ENCODE measurements at regions not wholly inside any gene's neighbourhood (a gene's known extent, or its start where the extent isn't known, plus 50 kb on each side); places are given as distances from the start of the nearest gene placed in this dataset.

- no peak for DNase-seq
These were observed 86.6 kb upstream of the C1orf87 start for GRCh38 chr1:60160141-60160540.

GRCh38 chr1:60156371-60156770 lies 82.8 kb upstream of the C1orf87 start:
- no peak for DNase-seq

GRCh38 chr1:60153961-60154360 lies 80.4 kb upstream of the C1orf87 start:
- peak; percentile 9 for DNase-seq

- no peak for DNase-seq
These were observed 79.3 kb upstream of the C1orf87 start for GRCh38 chr1:60152891-60153290.

GRCh38 chr1:60151311-60151710 lies 77.7 kb upstream of the C1orf87 start:
- no peak for DNase-seq

- DNase-seq, result peak; percentile 70
These were observed 75.7 kb upstream of the C1orf87 start for GRCh38 chr1:60149251-60149650.

- no peak for DNase-seq
These were observed 73.3 kb upstream of the C1orf87 start for GRCh38 chr1:60146884-60147283.

GRCh38 chr1:60145771-60146170 lies 72.2 kb upstream of the C1orf87 start:
- no peak for DNase-seq

- no peak for DNase-seq
These were observed 68.2 kb upstream of the C1orf87 start for GRCh38 chr1:60141743-60142142.

GRCh38 chr1:60141276-60141675 lies 67.7 kb upstream of the C1orf87 start:
- no peak for DNase-seq

GRCh38 chr1:60137406-60137805 lies 63.8 kb upstream of the C1orf87 start:
- DNase-seq, result no peak

- no peak for DNase-seq
These were observed 62.8 kb upstream of the C1orf87 start for GRCh38 chr1:60136395-60136794.

- DNase-seq, result no peak
These were observed 61.1 kb upstream of the C1orf87 start for GRCh38 chr1:60134716-60135115.

GRCh38 chr1:60133848-60134247 lies 60.3 kb upstream of the C1orf87 start:
- DNase-seq, result no peak

- DNase-seq, result peak; percentile 13
These were observed 59.6 kb upstream of the C1orf87 start for GRCh38 chr1:60133000-60133673.

GRCh38 chr1:60132108-60132507 lies 58.5 kb upstream of the C1orf87 start:
- no peak for DNase-seq

GRCh38 chr1:60130703-60131102 lies 57.1 kb upstream of the C1orf87 start:
- DNase-seq, result no peak

- no peak for DNase-seq
These were observed 56.3 kb upstream of the C1orf87 start for GRCh38 chr1:60129911-60130310.

GRCh38 chr1:60126723-60127122 lies 53.2 kb upstream of the C1orf87 start:
- DNase-seq, result peak; percentile 9
